Lung (tissue), 11 donors: ENCODE measurements at regions not wholly inside any gene's neighbourhood (a gene's known extent, or its start where the extent isn't known, plus 50 kb on each side); places are given as distances from the start of the nearest gene placed in this dataset.

ENCODE experiments used
- ATAC-seq: fragments of 200-7000 bp; cut with Tn5 transposase; one replicate; pipeline ENCODE4 v1.9.1; 2020; ENCODE audit warnings: moderate number of reproducible peaks; ENCODE audit not compliant: insufficient read depth, low FRiP score
- DNase-seq, 3 donors: peaks; one replicate each; pipeline ENCODE4 v3.0.0-alpha.2; 2013 to 2017
- H3K27ac ChIP-seq, 2 donors: one replicate each; pipeline ENCODE4 v1.5.1; 2013; ENCODE audit warnings: mild to moderate bottlenecking in 2 of 2, moderate library complexity in 2 of 2, control low read depth in 1 of 2, inconsistent platforms in 1 of 2, low read depth in 1 of 2, low read length in 1 of 2
- H3K27me3 ChIP-seq, 3 donors: one replicate each; pipeline ENCODE4 v1.5.1; 2013; ENCODE audit warnings: low read length in 2 of 3; ENCODE audit not compliant: control insufficient read depth in 3 of 3, insufficient read depth in 3 of 3
- H3K36me3 ChIP-seq, 4 donors: one replicate each; pipeline ENCODE4 v1.5.1; 2013; ENCODE audit warnings: low read length in 4 of 4, mild to moderate bottlenecking in 1 of 4, moderate library complexity in 1 of 4; ENCODE audit not compliant: control insufficient read depth in 4 of 4, insufficient read depth in 4 of 4
- H3K4me1 ChIP-seq, 5 donors: one replicate each; pipeline ENCODE4 v1.5.1; 2013; ENCODE audit warnings: low read length in 5 of 5, mild to moderate bottlenecking in 2 of 5, moderate library complexity in 1 of 5; ENCODE audit not compliant: control insufficient read depth in 5 of 5, insufficient read depth in 5 of 5
- H3K4me3 ChIP-seq: one replicate; pipeline ENCODE4 v1.5.1; 2013; ENCODE audit warnings: mild to moderate bottlenecking, control low read depth, moderate library complexity
- H3K9ac ChIP-seq, 2 donors: one replicate each; pipeline ENCODE4 v1.5.1; 2013; ENCODE audit warnings: low read length in 2 of 2, control low read depth in 1 of 2; ENCODE audit not compliant: insufficient read depth in 1 of 2
- H3K9me3 ChIP-seq, 4 donors: one replicate each; pipeline ENCODE4 v1.5.1; 2013; ENCODE audit warnings: low read length in 3 of 4, mild to moderate bottlenecking in 1 of 4, moderate library complexity in 1 of 4; ENCODE audit not compliant: control insufficient read depth in 4 of 4, insufficient read depth in 3 of 4
- WGBS, 2 donors: extraction: QIAGEN DNeasy Blood & Tissue Kit; methylation state at CpG; one replicate each; pipeline ENCODE4 v1.1.7; 2013; 5-methylcytosine and 5-hydroxymethylcytosine counted together
- TF ChIP-seq, protein P1 (sequence below): IDR thresholded peaks from 2 replicates; pipeline ENCODE4 v1.5.1; 2012; ENCODE audit warnings: mild to moderate bottlenecking; ENCODE audit errors: control extremely low read depth, extremely low read depth
- donor health status: control.
- donor health status: control.
- donor health status: Bipolar disorder and iron deficiency.
- donor health status: healthy.
- donor health status: DM: yes; HTN: yes; CAD: no.

DNA sequence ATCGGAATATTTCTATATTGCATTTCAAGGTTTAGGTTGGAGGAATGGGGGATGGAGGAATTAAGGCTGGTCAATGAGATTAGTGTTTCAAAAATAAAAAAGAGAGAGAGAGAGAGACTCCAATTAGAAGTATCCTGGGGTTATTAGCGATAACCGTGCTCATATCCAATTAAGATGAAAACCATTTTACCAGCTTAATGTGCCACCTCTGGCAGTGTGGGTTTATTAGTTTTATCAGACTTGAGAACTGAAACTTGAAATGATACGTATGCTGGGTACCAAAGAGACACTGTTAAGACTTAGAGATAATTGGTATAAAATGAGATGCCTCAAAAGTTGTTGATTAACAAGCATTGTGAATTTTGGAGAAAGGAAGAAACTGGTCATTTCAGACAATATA, 251.5 kb upstream of the NR2F2 start:
- H3K27me3 ChIP-seq, result no peaks in the 10 kb centered on the region
- TF ChIP-seq, protein P1, sequence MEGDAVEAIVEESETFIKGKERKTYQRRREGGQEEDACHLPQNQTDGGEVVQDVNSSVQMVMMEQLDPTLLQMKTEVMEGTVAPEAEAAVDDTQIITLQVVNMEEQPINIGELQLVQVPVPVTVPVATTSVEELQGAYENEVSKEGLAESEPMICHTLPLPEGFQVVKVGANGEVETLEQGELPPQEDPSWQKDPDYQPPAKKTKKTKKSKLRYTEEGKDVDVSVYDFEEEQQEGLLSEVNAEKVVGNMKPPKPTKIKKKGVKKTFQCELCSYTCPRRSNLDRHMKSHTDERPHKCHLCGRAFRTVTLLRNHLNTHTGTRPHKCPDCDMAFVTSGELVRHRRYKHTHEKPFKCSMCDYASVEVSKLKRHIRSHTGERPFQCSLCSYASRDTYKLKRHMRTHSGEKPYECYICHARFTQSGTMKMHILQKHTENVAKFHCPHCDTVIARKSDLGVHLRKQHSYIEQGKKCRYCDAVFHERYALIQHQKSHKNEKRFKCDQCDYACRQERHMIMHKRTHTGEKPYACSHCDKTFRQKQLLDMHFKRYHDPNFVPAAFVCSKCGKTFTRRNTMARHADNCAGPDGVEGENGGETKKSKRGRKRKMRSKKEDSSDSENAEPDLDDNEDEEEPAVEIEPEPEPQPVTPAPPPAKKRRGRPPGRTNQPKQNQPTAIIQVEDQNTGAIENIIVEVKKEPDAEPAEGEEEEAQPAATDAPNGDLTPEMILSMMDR, result no peak
- no peak overlapping the region for H3K27ac ChIP-seq
- no peaks in the 10 kb centered on the region for H3K36me3 ChIP-seq
- H3K9me3 ChIP-seq, result peaks cover 0 to 2% (median under 1%) of the 10 kb centered on the region in 4 donors
- DNase-seq (no peak), ATAC-seq (no peak)
- no peak overlapping the region for H3K4me3 ChIP-seq
- H3K9ac ChIP-seq, result no peak overlapping the region
- WGBS, 2 donors, result 90 to 92% methylated on average over 4 of the region's 4 CpGs
- no peaks in the 10 kb centered on the region for H3K4me1 ChIP-seq

DNA sequence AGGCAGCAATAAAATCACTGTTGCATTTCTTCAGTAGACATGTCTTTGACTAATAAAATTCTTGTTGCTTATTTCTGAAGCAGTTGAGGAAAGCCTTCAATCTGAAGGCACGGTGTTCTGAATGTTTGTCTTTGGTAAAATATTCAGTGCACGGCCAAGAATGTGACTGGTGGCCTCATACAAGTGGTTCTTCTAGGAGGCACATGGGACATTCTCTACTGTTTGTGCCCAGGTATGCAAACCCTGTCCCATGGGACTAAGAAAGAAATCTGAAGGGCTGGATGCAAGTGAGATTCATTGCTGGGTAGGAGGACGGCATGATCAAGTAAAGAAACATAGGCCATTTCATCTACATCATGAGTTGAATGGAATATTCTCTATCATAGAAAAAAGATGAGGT, 250.6 kb upstream of the NR2F2 start:
- no peaks in the 10 kb centered on the region for H3K36me3 ChIP-seq
- H3K9me3 ChIP-seq, result peaks cover 0 to 2% (median under 1%) of the 10 kb centered on the region in 4 donors
- DNase-seq (no peak), ATAC-seq (no peak)
- H3K27ac ChIP-seq, result no peak overlapping the region
- H3K9ac ChIP-seq, result no peak overlapping the region
- 64 to 85% methylated on average over 3 of the region's 3 CpGs for WGBS, 2 donors
- no peaks in the 10 kb centered on the region for H3K27me3 ChIP-seq
- TF ChIP-seq, protein P1, result no peak
- no peak overlapping the region for H3K4me3 ChIP-seq
- H3K4me1 ChIP-seq, result no peaks in the 10 kb centered on the region

DNA sequence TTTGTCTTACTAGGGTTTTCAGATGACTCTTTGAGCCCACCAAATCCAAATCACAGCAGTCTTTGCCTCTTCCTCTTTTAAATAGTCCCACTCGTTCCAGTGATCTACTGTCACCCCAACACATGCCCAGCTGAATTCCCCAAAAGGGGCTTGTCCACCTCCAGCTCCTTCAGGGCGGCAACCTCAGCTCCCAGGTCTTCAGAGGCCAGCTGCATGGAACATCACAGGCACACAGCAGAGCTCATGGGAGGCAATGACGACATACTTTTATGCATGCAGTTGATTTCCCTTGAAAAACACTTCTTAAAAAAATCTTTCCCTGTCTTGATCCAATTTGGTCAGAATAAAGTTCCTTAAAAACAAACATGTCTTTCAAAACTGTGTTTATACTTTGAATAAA, 244.3 kb upstream of the NR2F2 start:
- H3K27ac ChIP-seq, result no peak overlapping the region
- no peaks in the 10 kb centered on the region for H3K27me3 ChIP-seq
- peaks cover 0 to 2% (median under 1%) of the 10 kb centered on the region in 4 donors for H3K9me3 ChIP-seq
- TF ChIP-seq, protein P1, result no peak
- no peaks in the 10 kb centered on the region for H3K36me3 ChIP-seq
- ATAC-seq (no peak), DNase-seq (no peak)
- H3K4me3 ChIP-seq, result no peak overlapping the region
- H3K9ac ChIP-seq, result no peak overlapping the region
- peaks cover 2 to 22% (median 6%) of the 10 kb centered on the region in 5 donors for H3K4me1 ChIP-seq
- 44 to 53% methylated on average over 3 of the region's 3 CpGs for WGBS, 2 donors
